ENCODE measurements at regions not wholly inside any gene's neighbourhood (a gene's known extent, or its start where the extent isn't known, plus 50 kb on each side); places are given as distances from the start of the nearest gene placed in this dataset.

DNA sequence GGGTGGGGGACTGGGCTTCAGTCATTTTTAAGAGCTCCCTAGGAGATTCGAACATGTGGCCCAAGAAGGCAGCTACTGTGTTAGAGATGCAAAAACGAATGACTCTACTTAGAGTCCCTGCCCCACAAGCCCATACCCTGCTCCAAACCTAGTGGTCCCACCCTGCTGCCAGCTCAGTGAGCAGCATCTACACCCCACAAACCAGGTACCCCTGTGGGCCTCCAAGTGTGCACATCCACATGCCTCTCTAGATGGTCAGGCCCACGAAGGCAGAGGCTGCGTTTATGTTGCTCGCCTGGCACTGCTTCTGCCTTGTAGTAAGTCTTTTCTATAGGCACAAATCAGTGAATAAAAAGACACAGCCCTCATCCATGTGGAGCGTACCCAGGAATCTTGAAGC is 112.6 kb downstream of the PDCL3 start:
- Histone ChIP-seq H3K27ac (no peak overlapping the region), H3K36me3 (no peaks in the 10 kb centered on the region), H3K9me3 (no peaks in the 10 kb centered on the region), H3K4me3 (no peak overlapping the region), H3K27me3 (no peaks in the 10 kb centered on the region), H3K4me1 (no peaks in the 10 kb centered on the region), H3K9ac (ENCODE audit: low read depth in 2 of 2, low read length in 2 of 2) (no peak overlapping the region)
- TF ChIP-seq, protein P1, sequence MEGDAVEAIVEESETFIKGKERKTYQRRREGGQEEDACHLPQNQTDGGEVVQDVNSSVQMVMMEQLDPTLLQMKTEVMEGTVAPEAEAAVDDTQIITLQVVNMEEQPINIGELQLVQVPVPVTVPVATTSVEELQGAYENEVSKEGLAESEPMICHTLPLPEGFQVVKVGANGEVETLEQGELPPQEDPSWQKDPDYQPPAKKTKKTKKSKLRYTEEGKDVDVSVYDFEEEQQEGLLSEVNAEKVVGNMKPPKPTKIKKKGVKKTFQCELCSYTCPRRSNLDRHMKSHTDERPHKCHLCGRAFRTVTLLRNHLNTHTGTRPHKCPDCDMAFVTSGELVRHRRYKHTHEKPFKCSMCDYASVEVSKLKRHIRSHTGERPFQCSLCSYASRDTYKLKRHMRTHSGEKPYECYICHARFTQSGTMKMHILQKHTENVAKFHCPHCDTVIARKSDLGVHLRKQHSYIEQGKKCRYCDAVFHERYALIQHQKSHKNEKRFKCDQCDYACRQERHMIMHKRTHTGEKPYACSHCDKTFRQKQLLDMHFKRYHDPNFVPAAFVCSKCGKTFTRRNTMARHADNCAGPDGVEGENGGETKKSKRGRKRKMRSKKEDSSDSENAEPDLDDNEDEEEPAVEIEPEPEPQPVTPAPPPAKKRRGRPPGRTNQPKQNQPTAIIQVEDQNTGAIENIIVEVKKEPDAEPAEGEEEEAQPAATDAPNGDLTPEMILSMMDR (IDR thresholded peaks at IDR 0.05): no peak
- intact Hi-C loops (cut with DNase I): no loop called here
- no peak for DNase-seq

DNA sequence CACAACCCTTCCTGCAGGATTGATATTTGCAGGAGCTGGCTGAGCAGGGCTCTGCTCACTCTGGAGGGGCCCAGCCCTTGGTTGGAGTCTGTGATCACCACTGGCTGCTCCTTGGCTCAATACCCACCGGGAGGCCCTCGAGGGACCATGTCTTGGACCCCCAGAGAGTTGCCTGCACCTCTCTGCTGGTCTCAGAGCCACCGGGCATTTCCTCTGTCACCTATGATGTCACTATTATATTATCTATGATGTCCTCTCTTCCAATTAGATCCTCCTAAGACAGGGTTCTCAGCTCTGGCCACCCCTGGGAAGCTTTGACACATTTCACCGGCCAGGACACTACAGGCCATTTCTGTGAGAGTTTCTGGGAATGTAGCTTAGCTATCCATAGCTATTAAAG is 113.1 kb downstream of the PDCL3 start:
- no peaks in the 10 kb centered on the region for H3K27me3 ChIP-seq
- no peak for DNase-seq
- TF ChIP-seq, protein P1 (IDR thresholded peaks at IDR 0.05): no peak
- no peaks in the 10 kb centered on the region for H3K4me1 ChIP-seq
- H3K36me3 ChIP-seq: no peaks in the 10 kb centered on the region
- intact Hi-C loops (cut with DNase I): no loop called here
- no peak overlapping the region for H3K9ac ChIP-seq (ENCODE audit: low read depth in 2 of 2, low read length in 2 of 2)
- no peak overlapping the region for H3K4me3 ChIP-seq
- H3K9me3 ChIP-seq: no peaks in the 10 kb centered on the region
- H3K27ac ChIP-seq: no peak overlapping the region

DNA sequence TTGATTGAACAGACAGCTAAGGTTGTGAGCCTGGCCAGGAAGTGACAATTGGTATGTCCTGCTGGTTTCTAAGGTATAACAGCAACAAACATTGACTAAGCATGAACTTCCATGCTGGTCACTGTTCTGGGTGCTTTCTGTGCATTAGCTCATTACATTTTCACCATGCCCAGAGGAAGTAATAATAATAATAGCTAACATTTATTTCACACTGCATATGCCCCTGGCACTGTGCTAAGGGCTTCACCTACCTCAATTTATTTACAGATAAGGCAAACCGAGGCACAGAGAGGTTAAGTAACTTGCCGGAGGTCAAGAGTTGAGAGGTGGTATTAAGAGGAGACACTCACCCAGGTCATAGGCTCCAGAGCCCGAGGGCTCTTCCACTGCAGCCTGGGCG is 113.6 kb downstream of the PDCL3 start:
- no peaks in the 10 kb centered on the region for H3K4me1 ChIP-seq
- H3K9ac ChIP-seq (ENCODE audit: low read depth in 2 of 2, low read length in 2 of 2): no peak overlapping the region
- H3K4me3 ChIP-seq: no peak overlapping the region
- no peaks in the 10 kb centered on the region for H3K27me3 ChIP-seq
- TF ChIP-seq, protein P1 (IDR thresholded peaks at IDR 0.05): no peak
- intact Hi-C loops (cut with DNase I): no loop called here
- H3K36me3 ChIP-seq: no peaks in the 10 kb centered on the region
- H3K9me3 ChIP-seq: no peaks in the 10 kb centered on the region
- DNase-seq: no peak
- H3K27ac ChIP-seq: no peak overlapping the region

DNA sequence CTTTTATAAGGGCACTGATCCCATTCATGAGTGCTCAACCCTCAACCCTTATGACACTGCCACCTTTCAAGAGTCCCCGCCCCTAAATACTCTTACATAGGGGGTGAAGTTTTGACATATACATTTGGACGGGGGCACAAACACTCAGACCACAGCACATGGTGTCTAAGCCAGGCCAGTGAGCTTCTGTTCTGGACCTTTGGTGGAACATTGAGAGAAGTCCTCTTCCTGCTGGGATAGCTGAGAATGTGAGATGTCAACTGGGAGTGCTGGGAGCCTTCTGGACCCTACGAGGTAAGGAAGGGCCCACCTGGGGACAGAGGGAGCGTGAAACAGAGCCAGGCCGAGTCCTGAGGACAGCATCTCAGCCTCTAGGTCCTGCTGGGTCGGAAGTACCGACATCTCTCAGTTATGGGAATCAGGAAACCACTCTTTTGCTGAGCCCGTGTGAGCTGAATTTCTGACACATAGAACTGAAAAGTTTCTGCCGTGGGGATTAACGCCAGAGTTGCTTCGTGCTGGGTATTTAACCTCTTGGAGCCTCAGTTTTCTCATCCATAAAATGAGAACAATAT is 114.9 kb downstream of the PDCL3 start:
- TF ChIP-seq, protein P1 (IDR thresholded peaks at IDR 0.05): no peak
- Histone ChIP-seq H3K36me3 (no peaks in the 10 kb centered on the region), H3K9me3 (no peaks in the 10 kb centered on the region), H3K4me3 (no peak overlapping the region), H3K27me3 (no peaks in the 10 kb centered on the region), H3K27ac (no peak overlapping the region), H3K9ac (ENCODE audit: low read depth in 2 of 2, low read length in 2 of 2) (no peak overlapping the region), H3K4me1 (no peaks in the 10 kb centered on the region)
- DNase-seq: no peak
- intact Hi-C loops (cut with DNase I): no loop called here

DNA sequence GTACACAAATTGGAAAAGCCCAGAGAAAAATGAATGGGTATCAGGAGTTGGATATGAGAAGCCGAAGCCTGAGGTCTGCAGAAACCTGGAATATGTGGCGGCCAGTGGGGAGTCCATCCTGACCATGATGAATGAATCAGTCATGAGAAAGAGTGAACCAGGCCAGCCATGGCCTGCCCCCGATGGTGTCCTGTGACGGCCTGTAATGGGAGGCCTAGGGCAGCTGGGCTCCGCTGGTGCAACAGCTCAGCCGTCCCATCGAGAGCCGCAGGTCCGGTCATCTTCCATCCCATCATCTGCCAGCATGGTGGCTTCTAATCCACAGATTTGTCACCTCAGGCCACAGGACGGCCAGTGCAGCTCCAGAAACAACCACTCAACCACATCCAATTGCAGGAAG is 116.4 kb downstream of the PDCL3 start:
- intact Hi-C loops (cut with DNase I): no loop called here
- no peak for DNase-seq

More for the DNA sequence above, 116.4 kb downstream of the PDCL3 start:
- no peak overlapping the region for H3K9ac ChIP-seq (ENCODE audit: low read depth in 2 of 2, low read length in 2 of 2)
- no peaks in the 10 kb centered on the region for H3K4me1 ChIP-seq
- H3K27me3 ChIP-seq: no peaks in the 10 kb centered on the region
- no peaks in the 10 kb centered on the region for H3K36me3 ChIP-seq
- no peak overlapping the region for H3K27ac ChIP-seq
- H3K4me3 ChIP-seq: no peak overlapping the region
- TF ChIP-seq, protein P1 (IDR thresholded peaks at IDR 0.05): no peak
- no peaks in the 10 kb centered on the region for H3K9me3 ChIP-seq
